ENCODE measurements at regions not wholly inside any gene's neighbourhood (a gene's known extent, or its start where the extent isn't known, plus 50 kb on each side); places are given as distances from the start of the nearest gene placed in this dataset.

DNA sequence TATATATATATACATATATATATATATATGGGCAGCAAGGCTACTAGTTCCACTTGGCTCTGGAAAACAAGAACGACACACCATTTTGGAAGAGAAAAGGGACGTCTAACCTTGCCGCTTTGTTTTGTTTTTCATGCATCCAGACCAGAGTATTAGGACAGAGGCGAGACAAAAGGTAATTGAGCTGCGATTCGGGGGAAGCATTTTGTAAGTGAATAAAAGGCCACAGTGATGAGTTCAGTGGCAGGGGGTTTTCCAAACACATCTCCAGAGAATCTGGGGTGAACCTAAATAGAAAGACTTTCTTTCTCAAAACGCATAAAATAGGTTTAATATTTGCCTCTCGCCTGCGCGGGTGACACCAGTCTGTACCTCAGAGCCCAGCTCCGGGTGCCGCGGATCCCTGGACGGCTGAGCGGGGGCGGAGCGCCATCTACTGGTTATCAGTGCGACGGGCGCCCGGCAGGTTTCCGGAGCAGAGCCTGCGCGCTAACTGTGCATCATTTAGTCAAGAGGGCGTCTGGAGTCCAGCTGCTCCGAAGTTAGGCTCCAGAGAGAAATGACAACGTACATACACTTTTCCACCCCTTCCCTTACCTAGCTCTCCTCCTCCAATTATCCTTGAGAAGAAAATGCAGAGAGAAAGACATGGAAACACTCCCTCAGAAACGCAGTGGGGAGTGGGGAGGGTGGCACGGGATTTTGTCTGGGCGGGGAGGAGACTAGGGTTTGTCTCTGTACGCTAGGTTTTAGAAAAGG lies 262.3 kb downstream of the TBC1D4 start:
- in situ Hi-C loops (cut with MboI; ENCODE audit: low pct_ligation_motif_present in 1 of 4, low pct_unique_long_range_greater_than_20kb in 1 of 4, low sequenced_read_pairs in 3 of 4), result loop anchor here in 3 of 4 donors (25.0 kb wide), 2 partner anchors 1457 to 1482 kb away; no protein-coding TSS in a partner anchor
- no peaks in the 10 kb centered on the region for H3K9me3 ChIP-seq
- intact Hi-C loops (cut with DNase I; ENCODE audit: low total_unique reads), result no loop called here
- TF ChIP-seq POLR2A (IDR thresholded peaks at IDR 0.05), result no peak
- TF ChIP-seq, protein P1, sequence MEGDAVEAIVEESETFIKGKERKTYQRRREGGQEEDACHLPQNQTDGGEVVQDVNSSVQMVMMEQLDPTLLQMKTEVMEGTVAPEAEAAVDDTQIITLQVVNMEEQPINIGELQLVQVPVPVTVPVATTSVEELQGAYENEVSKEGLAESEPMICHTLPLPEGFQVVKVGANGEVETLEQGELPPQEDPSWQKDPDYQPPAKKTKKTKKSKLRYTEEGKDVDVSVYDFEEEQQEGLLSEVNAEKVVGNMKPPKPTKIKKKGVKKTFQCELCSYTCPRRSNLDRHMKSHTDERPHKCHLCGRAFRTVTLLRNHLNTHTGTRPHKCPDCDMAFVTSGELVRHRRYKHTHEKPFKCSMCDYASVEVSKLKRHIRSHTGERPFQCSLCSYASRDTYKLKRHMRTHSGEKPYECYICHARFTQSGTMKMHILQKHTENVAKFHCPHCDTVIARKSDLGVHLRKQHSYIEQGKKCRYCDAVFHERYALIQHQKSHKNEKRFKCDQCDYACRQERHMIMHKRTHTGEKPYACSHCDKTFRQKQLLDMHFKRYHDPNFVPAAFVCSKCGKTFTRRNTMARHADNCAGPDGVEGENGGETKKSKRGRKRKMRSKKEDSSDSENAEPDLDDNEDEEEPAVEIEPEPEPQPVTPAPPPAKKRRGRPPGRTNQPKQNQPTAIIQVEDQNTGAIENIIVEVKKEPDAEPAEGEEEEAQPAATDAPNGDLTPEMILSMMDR (IDR thresholded peaks at IDR 0.05), result peak; percentile 82 to 96 (median 95)
- peak overlapping the region in 1 of 4 donors; percentile 19 for H3K4me3 ChIP-seq
- 7 to 8% methylated on average over 8 to 31 of the region's 31 CpGs for WGBS, 2 donors (ENCODE audit: low coverage in 1 of 2)
- H3K36me3 ChIP-seq, result no peaks in the 10 kb centered on the region
- H3K4me1 ChIP-seq, result peaks cover 0 to 10% (median 5%) of the 10 kb centered on the region in 4 donors
- DNase-seq, result peak; percentile 80
- H3K27ac ChIP-seq, result no peak overlapping the region
- no peaks in the 10 kb centered on the region for H3K27me3 ChIP-seq

DNA sequence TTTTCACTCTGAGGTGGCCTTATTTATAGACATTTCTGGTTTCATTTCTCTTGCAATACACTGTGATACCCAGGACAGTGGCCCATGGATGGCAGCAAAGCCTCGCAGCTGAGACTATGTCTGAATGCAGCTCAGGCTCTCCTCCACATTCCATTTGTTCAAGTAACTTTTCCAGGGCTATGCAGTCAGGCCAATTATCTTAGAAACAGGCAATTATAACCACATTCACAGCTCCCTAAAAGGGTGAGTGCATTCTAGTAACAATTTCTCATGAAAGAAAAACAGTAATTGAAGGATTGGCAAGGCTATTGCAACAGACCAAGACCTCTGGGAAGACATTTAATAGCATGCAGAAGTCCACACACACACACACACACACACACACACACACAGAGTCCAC lies 264.0 kb downstream of the TBC1D4 start:
- peaks cover 0 to 10% (median 5%) of the 10 kb centered on the region in 4 donors for H3K4me1 ChIP-seq
- no peak for DNase-seq
- H3K9me3 ChIP-seq, result no peaks in the 10 kb centered on the region
- H3K36me3 ChIP-seq, result no peaks in the 10 kb centered on the region
- no peaks in the 10 kb centered on the region for H3K27me3 ChIP-seq
- intact Hi-C loops (cut with DNase I; ENCODE audit: low total_unique reads), result no loop called here
- in situ Hi-C loops (cut with MboI; ENCODE audit: low pct_ligation_motif_present in 1 of 4, low pct_unique_long_range_greater_than_20kb in 1 of 4, low sequenced_read_pairs in 3 of 4), result loop anchor here in 3 of 4 donors (25.0 kb wide), 2 partner anchors 1456 to 1481 kb away; no protein-coding TSS in a partner anchor
- WGBS, 2 donors (ENCODE audit: low coverage in 1 of 2), result 0 to 71% methylated on average over 1 of the region's 1 CpG
- H3K27ac ChIP-seq, result no peak overlapping the region
- no peak for TF ChIP-seq POLR2A (IDR thresholded peaks at IDR 0.05)
- TF ChIP-seq POLR2AphosphoS5 (IDR thresholded peaks at IDR 0.05), result no peak
- TF ChIP-seq, protein P1 (IDR thresholded peaks at IDR 0.05), result no peak
- no peak for TF ChIP-seq EP300 (IDR thresholded peaks at IDR 0.05; ENCODE audit: low read depth)
- no peak overlapping the region for H3K4me3 ChIP-seq

DNA sequence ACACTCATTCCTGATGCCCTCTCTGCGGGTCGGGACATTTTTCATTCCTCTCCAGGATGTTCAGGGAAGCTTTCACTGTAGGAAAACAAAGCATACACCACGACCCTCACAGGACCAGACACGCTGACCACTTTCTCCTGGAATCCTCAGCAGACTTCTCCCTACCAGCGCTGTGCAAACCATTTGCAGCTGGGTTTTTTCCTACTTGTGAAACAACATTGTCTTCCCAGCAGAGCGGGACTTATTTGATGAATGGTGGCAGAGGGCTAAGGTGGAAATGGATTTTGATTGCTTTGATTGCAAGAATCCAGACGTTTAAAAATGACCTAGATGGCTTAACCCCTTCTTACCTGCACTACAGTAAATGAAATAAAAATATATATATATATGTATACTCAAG lies 265.9 kb downstream of the TBC1D4 start:
- 44 to 50% methylated on average over 3 to 7 of the region's 7 CpGs for WGBS, 2 donors (ENCODE audit: low coverage in 1 of 2)
- TF ChIP-seq, protein P1 (IDR thresholded peaks at IDR 0.05), result no peak
- TF ChIP-seq POLR2AphosphoS5 (IDR thresholded peaks at IDR 0.05) (no peak), POLR2A (IDR thresholded peaks at IDR 0.05) (no peak), EP300 (IDR thresholded peaks at IDR 0.05; ENCODE audit: low read depth) (no peak)

DNA sequence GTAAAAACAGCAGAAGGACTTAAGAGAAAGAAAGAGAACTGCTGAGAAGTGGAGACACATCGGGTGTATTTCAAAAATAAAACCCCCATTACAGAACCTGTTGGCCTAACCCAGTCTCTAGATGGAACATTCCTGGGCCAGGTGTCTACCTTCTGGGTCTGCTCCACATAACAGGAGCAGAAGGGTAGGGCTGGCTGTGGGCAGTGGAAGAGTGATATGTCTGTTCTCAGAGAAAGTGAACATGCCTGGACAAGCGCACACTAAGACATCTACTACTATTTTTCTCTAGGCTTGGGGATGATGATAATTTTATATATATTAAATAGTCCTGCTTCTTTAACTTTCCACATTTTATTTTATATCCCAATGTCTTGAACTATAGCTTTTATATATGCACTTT lies 267.1 kb downstream of the TBC1D4 start:
- TF ChIP-seq, protein P1 (IDR thresholded peaks at IDR 0.05), result no peak
- TF ChIP-seq POLR2A (IDR thresholded peaks at IDR 0.05), result no peak
- TF ChIP-seq POLR2AphosphoS5 (IDR thresholded peaks at IDR 0.05), result no peak
- TF ChIP-seq EP300 (IDR thresholded peaks at IDR 0.05; ENCODE audit: low read depth), result no peak
- no peaks in the 10 kb centered on the region for H3K9me3 ChIP-seq
- intact Hi-C loops (cut with DNase I; ENCODE audit: low total_unique reads), result no loop called here
- peaks cover 0 to 10% (median 4%) of the 10 kb centered on the region in 4 donors for H3K4me1 ChIP-seq
- H3K36me3 ChIP-seq, result no peaks in the 10 kb centered on the region
- no peak overlapping the region for H3K27ac ChIP-seq
- no peak for DNase-seq
- WGBS, 2 donors (ENCODE audit: low coverage in 1 of 2), result 94 to 100% methylated on average over 2 of the region's 2 CpGs
- H3K4me3 ChIP-seq, result no peak overlapping the region
- H3K27me3 ChIP-seq, result no peaks in the 10 kb centered on the region
- in situ Hi-C loops (cut with MboI; ENCODE audit: low pct_ligation_motif_present in 1 of 4, low pct_unique_long_range_greater_than_20kb in 1 of 4, low sequenced_read_pairs in 3 of 4), result loop anchor here in 3 of 4 donors (25.0 kb wide), 2 partner anchors 1453 to 1478 kb away; no protein-coding TSS in a partner anchor

More for the DNA sequence above, 265.9 kb downstream of the TBC1D4 start:
- H3K36me3 ChIP-seq, result no peaks in the 10 kb centered on the region
- DNase-seq, result no peak
- no peaks in the 10 kb centered on the region for H3K27me3 ChIP-seq
- H3K4me3 ChIP-seq, result no peak overlapping the region
- in situ Hi-C loops (cut with MboI; ENCODE audit: low pct_ligation_motif_present in 1 of 4, low pct_unique_long_range_greater_than_20kb in 1 of 4, low sequenced_read_pairs in 3 of 4) (loop anchor here in 3 of 4 donors (25.0 kb wide), 2 partner anchors 1454 to 1479 kb away; no protein-coding TSS in a partner anchor), intact Hi-C loops (cut with DNase I; ENCODE audit: low total_unique reads) (no loop called here)
- no peaks in the 10 kb centered on the region for H3K9me3 ChIP-seq
- no peak overlapping the region for H3K27ac ChIP-seq
- peaks cover 0 to 10% (median 5%) of the 10 kb centered on the region in 4 donors for H3K4me1 ChIP-seq
